GM23248 (cell line): ENCODE measurements at regions not wholly inside any gene's neighbourhood (a gene's known extent, or its start where the extent isn't known, plus 50 kb on each side); places are given as distances from the start of the nearest gene placed in this dataset.

ENCODE experiments used
- EZH2 ChIP-seq: fragments of 200-600 bp; sonication (generic); IDR thresholded peaks from 2 replicates; pipeline ENCODE4 v1.6.1; 2018; ENCODE audit warnings: antibody characterized with exemption, mild to moderate bottlenecking; ENCODE audit not compliant: insufficient read depth, poor library complexity, severe bottlenecking
- EZH2phosphoT487 ChIP-seq: fragments of 200-600 bp; sonication (generic); IDR thresholded peaks from 2 replicates; pipeline ENCODE4 v1.6.1; 2018; ENCODE audit warnings: antibody characterized with exemption, moderate library complexity, mild to moderate bottlenecking, low read depth; ENCODE audit not compliant: insufficient read depth

- TF ChIP-seq EZH2 (no peak), EZH2phosphoT487 (no peak)
These were observed 1353.3 kb downstream of the UQCRFS1 start for GRCh38 chr19:27859689-27860088.
